ENCODE measurements at regions not wholly inside any gene's neighbourhood (a gene's known extent, or its start where the extent isn't known, plus 50 kb on each side); places are given as distances from the start of the nearest gene placed in this dataset.

- no peak for DNase-seq (ENCODE audit: low spot score)
- TF ChIP-seq CTCF (IDR thresholded peaks at IDR 0.05): no peak
- no peak for ATAC-seq (ENCODE audit: low FRiP score)
Observed at GRCh38 chr1:36570478-36571060, 87.9 kb upstream of the CSF3R start.

GRCh38 chr1:36570006-36570405 is 87.3 kb upstream of the CSF3R start:
- DNase-seq (ENCODE audit: low spot score): no peak
- ATAC-seq (ENCODE audit: low FRiP score): no peak
- TF ChIP-seq CTCF (IDR thresholded peaks at IDR 0.05): no peak

GRCh38 chr1:36567601-36568341 is 85.1 kb upstream of the CSF3R start:
- ATAC-seq (ENCODE audit: low FRiP score) (no peak), DNase-seq (ENCODE audit: low spot score) (no peak)
- TF ChIP-seq CTCF (IDR thresholded peaks at IDR 0.05): no peak

GRCh38 chr1:36565576-36566501 is 83.1 kb upstream of the CSF3R start:
- ATAC-seq (ENCODE audit: low FRiP score) (no peak), DNase-seq (ENCODE audit: low spot score) (no peak)
- TF ChIP-seq CTCF (IDR thresholded peaks at IDR 0.05): no peak

- ATAC-seq (ENCODE audit: low FRiP score): no peak
- no peak for DNase-seq (ENCODE audit: low spot score)
- TF ChIP-seq CTCF (IDR thresholded peaks at IDR 0.05): no peak
Observed at GRCh38 chr1:36562181-36562685, 79.5 kb upstream of the CSF3R start.

- ATAC-seq (ENCODE audit: low FRiP score): no peak
- DNase-seq (ENCODE audit: low spot score): no peak
- TF ChIP-seq CTCF (IDR thresholded peaks at IDR 0.05): no peak
Observed at GRCh38 chr1:36561361-36561724, 78.6 kb upstream of the CSF3R start.

Data from omental fat pad (tissue), 3 donors.